Astrocyte (in vitro differentiated cells and primary cell): ENCODE measurements at regions not wholly inside any gene's neighbourhood (a gene's known extent, or its start where the extent isn't known, plus 50 kb on each side); places are given as distances from the start of the nearest gene placed in this dataset.

Experiments
- CTCF ChIP-seq: IDR thresholded peaks from 2 replicates; pipeline ENCODE4 v1.5.1; 2011; ENCODE audit warnings: low read depth, mild to moderate bottlenecking, inconsistent platforms, low read length, moderate library complexity; ENCODE audit not compliant: insufficient read depth
- EZH2 ChIP-seq: IDR thresholded peaks from 2 replicates; pipeline ENCODE4 v1.6.1; 2012; ENCODE audit warnings: mild to moderate bottlenecking, low read length, inconsistent platforms; ENCODE audit not compliant: insufficient read depth

DNA sequence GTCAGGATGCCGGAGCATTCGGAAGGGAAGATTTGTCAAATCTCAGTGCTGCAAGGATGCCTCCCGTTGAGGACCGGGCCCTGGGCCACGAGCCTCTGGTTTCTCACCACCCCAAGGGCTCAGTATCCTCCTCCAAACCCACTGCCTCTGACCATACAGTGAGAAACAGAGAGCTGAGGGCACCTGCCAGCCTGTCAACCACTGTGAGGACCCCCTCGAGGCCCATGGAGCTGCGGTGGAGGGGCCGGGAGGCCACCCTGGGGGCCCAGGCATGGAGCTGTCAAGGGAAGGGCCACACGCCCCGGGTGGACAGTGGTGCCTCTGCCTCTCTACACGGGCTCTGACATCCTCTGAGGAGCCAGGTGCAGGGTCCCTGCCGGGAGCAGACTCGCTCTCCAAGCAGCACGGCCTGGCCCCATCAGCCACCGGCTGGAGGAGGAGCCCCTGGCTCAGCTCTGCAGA lies 248.0 kb upstream of the TCERG1L start:
- TF ChIP-seq CTCF, result no peak
- no peak for TF ChIP-seq EZH2
